Hypothalamus (tissue), 51 donors: ENCODE measurements at regions not wholly inside any gene's neighbourhood (a gene's known extent, or its start where the extent isn't known, plus 50 kb on each side); places are given as distances from the start of the nearest gene placed in this dataset.
"Not testable (repeated sequence)": the region's sequence is repeated elsewhere in the genome, so short reads cannot be mapped to it uniquely, and the experiment has no call there.

ENCODE experiments used
- DNase-seq, 51 donors: peaks; one replicate each; lab custom pipeline; 2025; lab: John Stamatoyannopoulos, UW

DNA sequence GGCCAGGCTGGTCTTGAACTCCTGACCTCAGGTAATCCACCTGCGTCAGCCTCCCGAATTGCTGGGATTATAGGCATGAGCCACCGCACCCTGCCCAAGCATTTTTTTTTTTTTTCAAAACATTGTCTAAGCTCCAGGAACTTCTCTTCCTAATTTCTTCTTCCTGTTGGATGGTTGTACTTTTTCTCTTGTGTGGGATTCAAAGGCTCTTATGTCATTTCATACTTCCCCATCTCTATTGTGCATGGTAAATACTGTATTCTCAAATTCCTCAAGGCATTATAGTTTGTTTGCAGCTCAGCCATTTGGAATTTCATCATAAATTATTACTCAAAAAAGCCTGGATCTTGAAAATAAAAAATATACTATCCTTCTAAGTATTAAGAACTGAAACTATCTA, 199.1 kb upstream of the GADL1 start:
- DNase-seq = no peak

DNA sequence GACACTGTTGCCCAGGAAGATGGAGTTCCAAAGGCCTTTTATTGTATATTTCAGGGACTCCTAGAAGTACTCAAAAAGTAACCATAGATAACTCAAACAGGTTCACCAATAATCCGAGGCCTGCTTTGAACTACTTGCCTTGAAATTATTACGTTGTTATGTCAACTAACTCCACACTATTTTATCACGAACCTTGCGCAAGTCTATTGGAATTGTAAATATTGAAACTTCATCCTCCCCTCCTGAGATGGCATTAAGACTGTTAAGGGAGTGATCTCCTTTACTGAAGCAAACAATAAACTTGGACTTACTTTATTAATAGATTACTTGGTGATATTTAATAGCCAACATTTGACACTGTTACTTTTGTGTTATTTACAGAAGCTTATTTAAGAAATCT, 199.6 kb upstream of the GADL1 start:
- DNase-seq = no peak

DNA sequence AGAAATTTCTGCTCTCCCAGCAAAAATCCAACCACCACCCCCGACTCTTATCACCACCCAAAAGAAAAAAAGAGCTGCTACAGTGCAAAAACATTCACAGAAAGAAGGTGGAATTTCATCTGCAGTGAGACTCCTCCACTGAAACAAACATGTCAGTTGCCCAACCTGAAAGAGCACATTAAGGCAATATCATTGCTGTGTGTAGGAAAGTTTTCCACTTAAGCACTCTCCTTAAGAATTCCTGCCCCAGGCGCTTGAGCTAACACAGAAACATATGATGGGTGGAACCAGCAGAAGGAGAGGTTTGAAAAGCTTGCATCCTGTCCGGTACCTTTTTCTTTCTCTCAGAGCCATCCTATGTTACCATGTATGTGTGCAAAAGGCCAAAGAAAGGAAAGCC, 200.8 kb upstream of the GADL1 start:
- DNase-seq = no peak

DNA sequence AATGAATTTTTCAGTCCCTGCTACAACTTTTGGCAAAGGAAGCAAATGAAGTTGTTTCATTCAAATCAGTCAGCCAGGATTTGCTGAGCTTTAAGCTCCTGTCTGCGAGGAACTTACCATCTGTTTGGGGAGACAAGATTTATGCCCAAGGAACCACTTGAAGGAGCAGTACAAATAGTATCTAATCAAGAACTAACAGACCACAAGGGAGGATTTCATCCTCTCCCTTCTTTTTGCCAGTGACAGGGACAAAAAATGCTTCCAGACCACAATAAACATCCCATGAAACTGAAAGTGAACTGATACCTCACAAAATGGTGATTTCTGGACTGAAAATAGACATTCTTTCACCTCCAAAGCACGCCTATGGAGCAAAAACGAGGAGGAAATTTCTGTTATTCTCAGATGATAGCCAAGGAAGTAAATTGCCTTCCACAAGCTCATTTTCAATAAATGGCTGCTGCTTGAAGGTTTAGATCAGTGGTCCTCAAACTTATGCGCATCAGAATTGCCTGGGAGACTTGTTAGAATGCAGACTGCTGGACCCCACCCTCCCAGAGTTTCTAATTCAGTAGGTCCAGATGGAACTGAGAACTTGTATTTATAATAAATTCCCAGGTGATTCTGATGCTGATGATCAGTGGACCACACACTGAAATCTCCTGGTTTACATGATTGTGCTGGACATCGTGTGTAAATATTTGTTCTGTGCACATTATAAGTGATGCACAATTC, 202.4 kb upstream of the GADL1 start:
- DNase-seq = no peak

DNA sequence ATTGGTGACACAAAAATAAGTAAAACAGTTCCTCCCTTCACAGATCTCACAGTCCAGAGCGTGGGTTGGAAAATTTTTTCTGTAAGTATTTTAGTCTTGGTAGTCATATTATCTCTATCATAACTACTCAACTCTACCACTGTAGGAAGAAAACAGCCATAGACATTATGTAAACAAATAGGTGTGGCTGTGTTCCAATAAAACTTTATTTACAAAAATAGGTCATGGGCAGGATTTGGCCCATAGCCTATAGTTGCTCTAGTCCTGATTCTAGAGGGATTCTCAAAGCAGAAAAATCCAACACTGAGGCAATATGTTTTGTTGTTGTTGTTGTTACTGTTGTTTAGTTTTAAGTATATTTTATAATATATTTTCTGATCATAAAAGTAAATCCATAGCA, 206.1 kb upstream of the GADL1 start:
- DNase-seq = no peak

DNA sequence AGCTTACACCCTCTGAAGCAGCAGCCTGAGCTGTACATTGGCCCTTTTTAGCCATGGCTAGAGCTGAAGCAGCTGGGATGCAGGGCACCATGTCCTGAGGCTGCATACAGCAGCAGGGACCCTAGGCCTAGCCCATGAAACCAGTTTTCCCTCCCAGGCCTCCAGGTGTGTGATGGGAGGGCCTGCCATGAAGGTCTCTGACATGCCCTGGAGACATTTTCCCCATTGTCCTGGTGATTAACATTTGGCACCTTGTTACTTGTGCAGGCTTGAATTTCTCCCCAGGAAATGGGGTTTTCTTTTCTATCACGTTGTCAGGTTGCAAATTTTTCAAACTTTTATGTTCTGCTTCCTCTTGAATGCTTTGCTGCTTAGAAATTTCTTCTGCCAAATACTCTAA, 206.8 kb upstream of the GADL1 start:
- not testable (repeated sequence) for DNase-seq

DNA sequence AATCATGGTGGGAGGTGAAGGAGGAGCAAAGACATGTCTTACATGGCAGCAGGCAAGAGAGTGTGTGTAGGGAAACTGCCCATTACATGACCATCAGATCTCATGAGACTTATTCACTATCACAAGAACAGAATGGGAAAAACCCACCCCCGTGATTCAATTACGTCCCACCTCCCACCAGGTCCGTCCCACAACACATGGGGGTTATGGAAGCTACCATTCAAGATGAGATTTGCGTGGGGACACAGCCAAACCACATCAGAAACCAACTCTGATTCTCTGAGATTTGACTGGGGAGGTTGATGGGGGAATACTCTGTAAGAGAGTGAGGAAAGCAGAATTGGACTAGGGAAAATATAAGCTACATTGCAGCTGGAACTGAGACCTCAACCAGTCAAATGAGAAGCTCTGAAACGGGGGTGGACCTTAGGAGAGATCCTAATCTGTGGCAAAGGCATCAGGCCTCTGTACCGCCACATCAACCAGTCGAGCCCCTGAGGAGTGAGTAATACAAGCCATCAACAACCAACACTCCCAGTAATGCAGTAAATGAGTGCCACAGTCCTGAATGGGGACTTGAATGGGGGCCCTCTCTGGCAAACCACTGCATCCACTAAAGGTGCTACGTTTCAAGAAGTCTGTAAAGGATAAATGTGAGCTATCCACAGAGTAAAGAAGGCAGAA, 207.9 kb upstream of the GADL1 start:
- DNase-seq = no peak

DNA sequence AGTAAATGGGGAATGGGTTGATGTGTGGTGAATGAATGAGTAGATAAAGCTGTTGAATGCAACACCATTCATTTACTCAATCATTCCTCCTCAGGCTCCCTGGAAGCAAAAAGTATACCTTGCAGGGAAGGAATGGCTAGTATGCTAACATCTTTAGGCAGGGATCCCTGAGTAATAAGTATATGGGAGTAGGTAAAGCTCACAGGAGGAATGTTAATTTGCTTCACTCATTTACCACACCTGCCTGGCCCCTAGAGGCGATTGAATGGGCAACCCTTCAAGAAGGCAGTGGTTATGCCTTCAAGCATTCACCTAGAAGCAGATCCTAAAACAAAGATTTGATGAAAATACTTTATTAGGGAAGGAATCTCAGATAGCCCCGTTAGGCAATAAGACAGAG, 208.7 kb upstream of the GADL1 start:
- DNase-seq = no peak

DNA sequence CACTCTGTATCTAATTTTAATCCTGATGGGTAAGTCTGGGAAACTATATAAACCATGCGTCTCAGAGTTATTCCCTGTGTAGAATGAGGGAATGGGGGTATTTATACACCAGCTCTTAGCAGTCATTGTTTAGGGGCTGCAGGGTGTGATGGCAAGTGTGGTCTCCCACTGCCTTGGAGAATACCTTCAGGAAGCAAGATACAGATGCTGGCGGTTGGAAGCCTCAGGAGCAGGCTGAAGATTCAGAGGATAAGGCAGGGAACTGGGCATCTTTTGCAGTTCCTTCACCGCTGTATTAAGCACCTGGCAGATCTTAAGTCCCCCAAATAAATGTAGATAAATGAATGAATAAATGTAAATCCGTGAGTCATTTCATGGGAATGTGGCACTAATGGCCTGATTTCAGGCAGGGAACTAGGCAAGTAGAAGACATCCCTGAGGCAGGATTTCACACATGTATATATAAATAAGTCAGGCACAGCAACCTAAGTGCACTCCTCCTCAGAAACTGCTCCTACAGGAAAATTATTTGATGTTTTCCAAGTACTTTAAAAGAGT, 209.2 kb upstream of the GADL1 start:
- no peak for DNase-seq

DNA sequence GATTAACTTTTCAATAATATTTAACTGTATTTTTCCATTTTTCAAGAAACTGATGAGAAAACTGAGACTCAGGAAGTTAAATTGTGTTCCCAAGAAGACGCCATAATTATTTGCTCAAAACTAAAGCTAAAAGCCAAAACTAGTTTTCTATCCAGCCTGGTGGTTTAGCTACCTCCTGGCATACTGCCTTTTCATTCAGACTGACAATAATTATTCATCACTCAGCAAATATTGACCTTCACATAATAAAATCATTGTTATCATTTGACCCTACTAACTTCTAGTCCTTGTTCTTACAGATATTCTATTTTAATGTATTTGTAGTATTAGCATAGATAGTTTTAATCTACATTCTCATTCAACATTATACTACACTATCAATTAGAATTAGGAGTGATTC, 210.6 kb upstream of the GADL1 start:
- DNase-seq = no peak

DNA sequence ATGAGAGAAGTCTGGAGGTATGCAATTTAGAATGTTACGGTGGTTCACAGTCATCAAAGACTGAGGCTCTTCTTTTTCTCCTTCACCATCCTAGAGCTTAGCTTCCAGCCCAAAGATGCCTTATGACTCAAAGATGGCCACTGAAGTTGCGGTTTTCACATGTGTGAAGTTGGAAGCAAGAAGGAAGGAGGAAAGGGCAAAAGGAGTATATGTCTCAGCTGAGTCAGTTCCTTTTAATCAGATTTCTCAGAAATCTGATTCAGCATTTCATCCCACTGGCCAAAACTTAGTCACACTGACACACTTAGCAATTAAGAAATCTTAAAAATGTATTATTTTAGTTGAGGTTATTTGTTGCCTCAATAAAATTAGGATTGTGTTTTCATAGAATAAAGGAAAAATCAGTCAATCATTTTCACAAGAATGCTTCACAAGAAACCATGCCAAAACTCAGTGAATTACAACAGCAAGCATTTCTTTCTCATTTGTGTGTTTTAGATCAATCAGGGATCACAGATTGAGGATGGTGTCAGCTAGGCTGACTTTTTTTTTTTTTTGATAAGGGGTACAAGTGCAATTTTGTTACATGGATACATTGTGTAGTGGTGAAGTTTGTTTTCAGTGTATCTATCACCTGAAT, 211.1 kb upstream of the GADL1 start:
- no peak for DNase-seq

DNA sequence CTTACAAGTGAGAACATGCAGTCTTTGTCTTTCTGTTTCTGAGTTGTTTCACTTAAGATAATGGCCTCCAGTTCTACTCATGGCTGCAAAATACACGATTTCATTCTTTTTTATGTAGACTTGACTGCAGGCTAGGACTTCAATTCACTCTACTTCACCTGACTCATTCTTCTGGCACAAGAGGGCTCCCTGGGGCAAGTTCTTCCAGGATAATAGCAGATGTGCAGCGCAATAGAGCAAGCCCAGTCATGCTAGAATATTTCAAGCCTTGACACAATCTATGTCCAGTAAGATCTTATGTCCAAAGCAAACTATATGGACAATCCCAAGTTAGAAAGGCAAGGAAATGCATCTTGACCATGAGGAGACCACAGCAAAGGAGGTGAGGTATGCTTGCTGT, 211.7 kb upstream of the GADL1 start:
- DNase-seq = no peak

DNA sequence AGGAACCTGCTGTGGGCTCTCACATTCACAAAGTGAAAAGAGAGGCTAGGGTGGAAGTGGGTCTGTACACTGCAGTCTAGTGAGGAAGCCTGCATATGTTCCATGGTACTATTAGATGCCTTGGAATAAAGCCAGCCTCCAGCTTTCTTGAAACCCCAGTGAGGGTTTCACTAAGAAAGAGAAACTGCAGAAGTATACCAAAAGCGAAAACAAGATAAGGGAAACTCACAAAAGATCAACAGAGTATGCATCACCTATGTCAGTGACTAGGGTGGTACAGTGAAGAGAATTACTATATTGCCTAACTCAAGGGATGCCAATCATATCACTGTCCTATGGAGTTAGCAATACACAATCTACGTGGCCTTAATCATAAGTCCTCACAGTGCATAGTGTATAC, 212.5 kb upstream of the GADL1 start:
- DNase-seq = no peak

DNA sequence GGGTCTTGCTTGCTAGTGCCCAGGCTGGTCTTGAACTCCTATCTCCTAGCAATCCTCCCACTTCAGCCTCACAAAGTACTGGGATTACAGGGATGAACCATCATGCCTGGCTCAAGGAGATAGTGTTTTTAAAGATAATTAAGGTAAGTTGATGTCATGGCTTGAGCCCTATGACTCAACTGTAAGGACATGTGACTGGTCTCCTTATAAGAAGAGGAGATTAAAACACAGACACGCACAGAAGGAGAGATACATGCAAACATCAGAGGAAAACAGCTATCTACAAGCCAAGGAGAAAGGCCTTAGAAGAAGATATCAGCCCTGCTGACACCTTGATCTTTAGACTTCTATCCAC, 220.4 kb upstream of the GADL1 start:
- DNase-seq = no peak

DNA sequence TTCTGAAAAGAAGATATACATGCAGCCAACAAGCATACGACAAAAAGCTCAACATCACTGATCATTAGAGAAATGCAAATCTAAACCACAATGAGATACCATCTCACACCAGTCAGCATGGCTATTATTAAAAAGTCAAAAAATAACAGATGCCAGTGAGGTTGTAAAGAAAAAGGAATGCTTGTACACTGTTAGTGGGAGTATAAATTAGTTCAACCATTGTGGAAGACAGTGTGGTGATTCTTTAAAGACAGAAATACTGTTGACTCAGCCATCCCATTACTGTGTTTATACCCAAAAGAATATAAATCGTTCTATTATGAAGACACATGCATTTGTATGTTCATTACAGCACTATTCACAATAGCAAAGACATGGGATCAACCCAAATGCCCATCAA, 221.1 kb upstream of the GADL1 start:
- DNase-seq = not testable (repeated sequence)

DNA sequence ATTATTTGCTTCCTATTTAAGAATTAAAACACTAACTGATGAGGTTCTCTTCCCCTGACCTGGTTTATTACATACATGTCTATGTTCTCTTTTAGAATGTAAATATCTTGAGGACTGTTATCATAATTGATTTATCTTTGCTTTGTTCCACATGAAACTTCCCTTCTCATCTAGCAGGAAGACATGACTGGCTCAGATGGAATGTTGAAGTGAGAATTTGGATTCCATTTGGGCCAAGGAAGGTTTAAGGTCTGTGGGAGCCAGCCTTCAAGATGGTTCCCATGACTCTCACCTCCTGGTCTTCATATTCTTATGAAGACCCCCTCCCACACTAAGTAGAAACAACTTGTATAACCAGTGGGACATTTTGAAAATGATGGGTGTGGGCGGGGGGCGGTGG, 222.2 kb upstream of the GADL1 start:
- DNase-seq = no peak

DNA sequence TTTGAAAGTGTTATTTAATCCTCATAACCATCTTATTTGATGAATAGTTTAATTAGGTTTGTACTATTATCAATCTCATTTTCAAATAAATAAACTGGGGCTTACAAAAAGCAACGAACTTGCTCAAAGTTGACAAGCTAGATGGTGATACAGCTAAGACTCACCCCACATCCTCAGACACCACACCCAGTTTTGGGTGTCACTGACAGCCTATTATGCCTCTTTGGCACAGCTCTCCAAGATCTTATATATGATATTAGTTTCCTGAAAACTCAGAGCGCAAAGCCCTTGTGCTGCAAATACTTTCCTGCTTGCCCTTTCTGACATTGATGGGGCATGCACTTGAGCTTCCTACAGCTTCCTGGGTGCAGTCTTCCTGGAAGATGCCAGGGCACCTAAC, 223.4 kb upstream of the GADL1 start:
- no peak for DNase-seq

DNA sequence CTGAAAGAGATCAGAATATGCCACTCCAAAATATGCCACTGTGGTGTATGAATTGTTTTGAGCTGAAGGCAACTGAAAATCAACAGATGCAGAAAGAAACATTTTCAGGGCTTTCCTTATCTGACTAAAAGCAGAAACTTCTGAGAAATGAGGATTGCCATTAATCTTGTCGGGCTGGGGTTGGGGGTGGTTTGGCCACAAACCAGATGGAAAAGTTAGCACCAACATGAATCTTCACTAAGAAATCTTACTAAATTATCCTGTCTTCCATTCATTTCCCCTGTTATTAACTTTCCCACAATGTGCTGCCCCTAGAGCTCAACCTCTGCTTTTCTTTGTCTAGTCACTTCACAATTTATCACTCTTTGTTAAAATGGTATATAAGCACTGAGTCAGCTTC, 229.9 kb upstream of the GADL1 start:
- no peak for DNase-seq

DNA sequence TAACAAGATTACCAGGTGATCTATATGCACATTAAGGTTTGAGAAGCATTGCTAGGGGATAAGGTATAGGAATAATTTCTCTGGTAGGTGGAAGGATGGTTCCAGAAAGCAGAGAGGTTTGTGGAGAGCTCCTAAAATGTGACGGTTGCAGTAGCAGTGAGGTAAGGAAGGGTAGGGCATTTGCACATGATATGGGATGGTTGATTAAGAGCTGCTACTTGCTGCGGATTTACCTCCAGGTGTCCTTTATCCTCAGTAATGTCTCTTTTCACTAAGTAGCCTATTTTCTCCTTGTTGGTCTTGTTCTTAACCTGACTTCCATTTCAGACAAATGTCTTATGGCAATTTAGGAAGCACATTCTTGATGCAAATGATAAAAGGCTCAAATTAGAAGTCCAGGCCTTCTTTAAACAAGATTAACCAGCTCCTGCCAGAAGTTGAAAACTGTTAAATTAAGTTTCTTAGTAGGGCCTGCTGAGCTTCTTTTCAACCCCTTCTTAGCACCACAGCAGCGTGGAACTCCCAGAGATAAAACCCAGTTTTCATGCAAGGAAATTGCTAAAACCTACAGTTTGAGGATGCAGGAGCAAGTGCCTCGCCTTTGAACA, 231.1 kb upstream of the GADL1 start:
- no peak for DNase-seq

DNA sequence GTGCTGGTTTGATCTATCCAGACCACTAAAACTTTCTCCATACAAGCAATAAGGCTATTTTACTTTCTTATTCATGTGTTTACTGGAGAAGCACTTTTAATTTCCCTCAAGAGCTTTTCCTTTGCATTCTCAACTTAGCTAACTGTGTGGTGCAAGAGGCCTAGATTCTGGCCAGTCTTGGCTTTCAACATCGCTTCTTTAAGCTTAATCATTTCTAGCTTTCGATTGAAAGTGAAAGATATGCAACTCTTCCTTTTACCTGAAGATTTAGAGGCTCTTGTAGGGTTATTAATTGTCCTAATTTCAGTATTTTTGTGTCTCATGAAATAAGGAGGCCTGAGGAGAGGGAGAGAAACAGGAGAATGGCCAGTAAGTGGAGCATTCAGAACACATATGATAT, 234.8 kb upstream of the GADL1 start:
- no peak for DNase-seq

DNA sequence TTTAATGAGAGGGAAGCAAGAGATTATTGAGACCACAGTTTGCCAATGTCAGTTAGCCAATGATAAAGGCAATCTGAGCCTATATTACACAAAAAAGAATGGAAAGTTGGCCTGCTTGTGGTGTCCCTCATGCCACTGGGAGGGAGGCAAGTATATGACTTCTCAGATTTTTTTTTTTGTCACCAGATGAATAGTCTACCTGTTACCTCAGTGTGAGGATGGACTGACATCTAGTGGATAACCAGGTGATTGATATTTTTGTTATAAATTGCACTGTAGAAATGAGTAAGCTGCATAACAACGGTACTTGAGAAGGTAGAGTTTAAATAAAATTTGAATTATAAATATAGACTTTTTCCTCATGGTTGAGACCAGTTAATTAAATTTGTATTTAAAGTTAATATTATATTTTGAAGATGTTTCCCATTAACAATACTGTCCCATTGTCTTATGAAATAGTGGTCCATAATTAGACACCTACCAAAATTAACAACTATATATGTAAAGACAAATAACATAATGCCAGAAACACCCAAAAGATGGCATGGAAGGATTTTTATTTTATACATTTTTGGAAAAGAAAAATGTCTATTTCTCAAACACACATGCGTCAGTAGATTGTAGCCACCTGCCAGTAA, 237.8 kb upstream of the GADL1 start:
- DNase-seq = no peak
